ENCODE measurements at regions not wholly inside any gene's neighbourhood (a gene's known extent, or its start where the extent isn't known, plus 50 kb on each side); places are given as distances from the start of the nearest gene placed in this dataset.

DNA sequence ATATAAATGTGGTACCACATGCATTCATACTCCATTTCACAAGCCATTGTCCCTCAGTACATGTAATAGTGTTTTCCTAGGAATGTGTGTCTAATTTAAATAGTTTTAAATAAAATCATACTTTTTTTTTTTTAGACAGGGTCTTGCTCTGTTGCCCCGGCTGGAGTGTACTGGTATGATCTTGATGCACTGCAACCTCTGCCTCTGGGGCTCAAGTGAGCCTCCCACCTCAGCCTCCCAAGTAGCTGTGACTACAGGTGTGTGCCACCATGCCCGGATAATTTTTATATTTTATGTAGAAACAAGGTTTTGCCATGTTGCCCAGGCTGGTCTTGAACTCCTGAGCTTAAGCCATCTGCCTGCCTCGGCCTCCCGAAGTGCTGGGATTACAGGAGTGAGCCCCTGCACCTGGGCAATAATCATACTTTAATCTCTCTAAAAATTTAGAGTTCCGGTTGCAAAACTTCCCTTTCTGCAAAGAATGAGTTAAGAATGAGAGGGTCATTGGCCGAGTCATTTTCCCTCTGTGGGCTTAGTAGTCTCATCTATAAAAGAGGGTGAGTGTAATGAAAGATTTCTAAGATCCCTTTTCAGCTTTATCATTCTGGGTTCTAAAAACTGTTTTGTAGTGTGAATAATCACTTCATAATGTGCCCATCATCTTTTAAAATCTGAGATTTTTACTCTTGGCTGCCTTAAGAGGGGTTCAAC is 116.0 kb upstream of the PELI1 start:
- Histone ChIP-seq H3K9me3 (no peaks in the 10 kb centered on the region), H3K4me3 (no peak overlapping the region), H3K4me1 (ENCODE audit: control insufficient read depth in 1 of 2, low read depth in 2 of 2) (no peaks in the 10 kb centered on the region), H3K36me3 (no peaks in the 10 kb centered on the region), H3K27ac (peak overlapping the region in 1 of 2 donors; percentile 41), H3K27me3 (replicated peaks; ENCODE audit: insufficient read depth) (no peaks in the 10 kb centered on the region)
- ATAC-seq (ENCODE audit: insufficient number of reproducible peaks, low FRiP score, low read depth) (no peak), DNase-seq (ENCODE audit: low spot score) (no peak)
- TF ChIP-seq, protein P1, sequence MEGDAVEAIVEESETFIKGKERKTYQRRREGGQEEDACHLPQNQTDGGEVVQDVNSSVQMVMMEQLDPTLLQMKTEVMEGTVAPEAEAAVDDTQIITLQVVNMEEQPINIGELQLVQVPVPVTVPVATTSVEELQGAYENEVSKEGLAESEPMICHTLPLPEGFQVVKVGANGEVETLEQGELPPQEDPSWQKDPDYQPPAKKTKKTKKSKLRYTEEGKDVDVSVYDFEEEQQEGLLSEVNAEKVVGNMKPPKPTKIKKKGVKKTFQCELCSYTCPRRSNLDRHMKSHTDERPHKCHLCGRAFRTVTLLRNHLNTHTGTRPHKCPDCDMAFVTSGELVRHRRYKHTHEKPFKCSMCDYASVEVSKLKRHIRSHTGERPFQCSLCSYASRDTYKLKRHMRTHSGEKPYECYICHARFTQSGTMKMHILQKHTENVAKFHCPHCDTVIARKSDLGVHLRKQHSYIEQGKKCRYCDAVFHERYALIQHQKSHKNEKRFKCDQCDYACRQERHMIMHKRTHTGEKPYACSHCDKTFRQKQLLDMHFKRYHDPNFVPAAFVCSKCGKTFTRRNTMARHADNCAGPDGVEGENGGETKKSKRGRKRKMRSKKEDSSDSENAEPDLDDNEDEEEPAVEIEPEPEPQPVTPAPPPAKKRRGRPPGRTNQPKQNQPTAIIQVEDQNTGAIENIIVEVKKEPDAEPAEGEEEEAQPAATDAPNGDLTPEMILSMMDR (IDR thresholded peaks at IDR 0.05) = no peak

DNA sequence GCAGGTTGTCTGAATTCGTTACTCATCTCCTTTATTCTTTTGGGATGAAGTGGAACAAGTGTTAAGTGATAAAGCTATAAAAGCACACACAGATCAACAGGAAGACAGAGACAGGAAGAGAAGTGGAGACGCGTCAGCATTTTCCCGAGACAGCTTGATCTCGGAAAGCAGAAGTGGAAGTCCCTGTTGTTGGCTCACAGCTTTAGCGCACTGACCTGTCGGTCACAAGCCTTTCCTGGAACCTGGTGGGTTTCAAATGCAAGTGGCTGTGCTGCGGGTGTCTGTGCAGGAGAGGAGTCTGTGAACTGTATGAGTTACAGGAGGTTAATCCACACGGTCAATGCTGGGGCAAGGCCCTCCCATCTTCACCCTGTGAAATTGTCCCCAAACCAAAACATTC is 116.6 kb upstream of the PELI1 start:
- H3K27ac ChIP-seq = peak overlapping the region in 1 of 2 donors; percentile 41
- DNase-seq (ENCODE audit: low spot score) = no peak
- TF ChIP-seq, protein P1 (IDR thresholded peaks at IDR 0.05) = no peak
- no peak overlapping the region for H3K4me3 ChIP-seq
- ATAC-seq (ENCODE audit: insufficient number of reproducible peaks, low FRiP score, low read depth) = no peak
- H3K27me3 ChIP-seq (replicated peaks; ENCODE audit: insufficient read depth) = no peaks in the 10 kb centered on the region
- H3K4me1 ChIP-seq (ENCODE audit: control insufficient read depth in 1 of 2, low read depth in 2 of 2) = no peaks in the 10 kb centered on the region
- H3K9me3 ChIP-seq = no peaks in the 10 kb centered on the region
- no peaks in the 10 kb centered on the region for H3K36me3 ChIP-seq

GRCh38 chr2:64262071-64262470 is 117.9 kb upstream of the PELI1 start:
- H3K9me3 ChIP-seq = no peaks in the 10 kb centered on the region
- ATAC-seq (ENCODE audit: insufficient number of reproducible peaks, low FRiP score, low read depth) (no peak), DNase-seq (ENCODE audit: low spot score) (no peak)
- H3K4me3 ChIP-seq = no peak overlapping the region
- no peaks in the 10 kb centered on the region for H3K4me1 ChIP-seq (ENCODE audit: control insufficient read depth in 1 of 2, low read depth in 2 of 2)
- TF ChIP-seq, protein P1 (IDR thresholded peaks at IDR 0.05) = no peak
- no peak overlapping the region for H3K27ac ChIP-seq
- no peaks in the 10 kb centered on the region for H3K36me3 ChIP-seq
- H3K27me3 ChIP-seq (replicated peaks; ENCODE audit: insufficient read depth) = no peaks in the 10 kb centered on the region

GRCh38 chr2:64262816-64263215 is 118.6 kb upstream of the PELI1 start:
- Histone ChIP-seq H3K27me3 (replicated peaks; ENCODE audit: insufficient read depth) (no peaks in the 10 kb centered on the region), H3K4me3 (no peak overlapping the region), H3K36me3 (no peaks in the 10 kb centered on the region), H3K9me3 (no peaks in the 10 kb centered on the region), H3K4me1 (ENCODE audit: control insufficient read depth in 1 of 2, low read depth in 2 of 2) (peaks cover 4 to 7% of the 10 kb centered on the region in 2 donors), H3K27ac (no peak overlapping the region)
- DNase-seq (ENCODE audit: low spot score) (no peak), ATAC-seq (ENCODE audit: insufficient number of reproducible peaks, low FRiP score, low read depth) (no peak)
- TF ChIP-seq, protein P1 (IDR thresholded peaks at IDR 0.05) = no peak

DNA sequence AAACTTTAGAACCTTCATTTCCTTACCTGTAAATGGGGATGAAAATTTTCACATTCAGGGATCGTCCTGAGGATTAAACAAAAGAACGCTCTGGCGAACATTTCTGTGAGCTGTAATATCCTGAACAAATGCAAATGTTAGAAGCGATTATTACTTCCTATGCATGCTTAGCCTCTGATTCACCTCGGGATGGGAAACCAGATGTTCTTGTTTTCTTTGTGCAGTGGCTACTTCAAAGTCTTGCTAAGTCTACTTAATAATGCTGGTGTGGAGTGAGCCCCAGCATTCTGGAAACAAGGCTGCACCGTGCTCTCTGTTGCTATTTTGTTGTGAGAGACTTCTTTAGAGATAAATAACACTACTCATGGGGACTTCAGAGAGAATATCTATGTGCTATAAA is 119.1 kb upstream of the PELI1 start:
- no peak for ATAC-seq (ENCODE audit: insufficient number of reproducible peaks, low FRiP score, low read depth)
- Histone ChIP-seq H3K9me3 (no peaks in the 10 kb centered on the region), H3K4me3 (no peak overlapping the region), H3K27ac (no peak overlapping the region), H3K27me3 (replicated peaks; ENCODE audit: insufficient read depth) (no peaks in the 10 kb centered on the region), H3K4me1 (ENCODE audit: control insufficient read depth in 1 of 2, low read depth in 2 of 2) (peaks cover 5 to 12% of the 10 kb centered on the region in 2 donors), H3K36me3 (no peaks in the 10 kb centered on the region)
- TF ChIP-seq, protein P1 (IDR thresholded peaks at IDR 0.05) = no peak
- no peak for DNase-seq (ENCODE audit: low spot score)
